ENCODE measurements at regions not wholly inside any gene's neighbourhood (a gene's known extent, or its start where the extent isn't known, plus 50 kb on each side); places are given as distances from the start of the nearest gene placed in this dataset.

GRCh38 chr9:31153250-31153840, 1231.1 kb upstream of the ACO1 start:
- no peak for TF ChIP-seq CTCF (conservative IDR thresholded peaks at IDR 0.05; ENCODE audit: low read length)
- TF ChIP-seq EZH2phosphoT487 (IDR thresholded peaks at IDR 0.05; ENCODE audit: borderline replicate concordance): no peak

Measured in Loucy (cell line).